GM12872 (cell line): ENCODE measurements at regions not wholly inside any gene's neighbourhood (a gene's known extent, or its start where the extent isn't known, plus 50 kb on each side); places are given as distances from the start of the nearest gene placed in this dataset.

ENCODE experiments used
- CTCF ChIP-seq: IDR thresholded peaks from 3 replicates; pipeline ENCODE4 v1.5.1; 2011; ENCODE audit warnings: low read depth, mild to moderate bottlenecking, low read length, moderate library complexity; ENCODE audit not compliant: insufficient read depth

GRCh38 chr2:64876137-64876647 is 113.0 kb upstream of the SLC1A4 start:
- no peak for TF ChIP-seq CTCF

- no peak for TF ChIP-seq CTCF
Observed at GRCh38 chr2:64879745-64880144, 109.5 kb upstream of the SLC1A4 start.

- TF ChIP-seq CTCF, result no peak
Observed at GRCh38 chr2:64880193-64880951, 108.8 kb upstream of the SLC1A4 start.

- TF ChIP-seq CTCF, result no peak
Observed at GRCh38 chr2:64881037-64881492, 108.1 kb upstream of the SLC1A4 start.

- TF ChIP-seq CTCF, result no peak
Observed at GRCh38 chr2:64887565-64887964, 101.6 kb upstream of the SLC1A4 start.

- no peak for TF ChIP-seq CTCF
Observed at GRCh38 chr2:64888591-64889309, 100.4 kb upstream of the SLC1A4 start.

- no peak for TF ChIP-seq CTCF
Observed at GRCh38 chr2:64889803-64890202, 99.4 kb upstream of the SLC1A4 start.
